ENCODE measurements at regions not wholly inside any gene's neighbourhood (a gene's known extent, or its start where the extent isn't known, plus 50 kb on each side); places are given as distances from the start of the nearest gene placed in this dataset.

DNA sequence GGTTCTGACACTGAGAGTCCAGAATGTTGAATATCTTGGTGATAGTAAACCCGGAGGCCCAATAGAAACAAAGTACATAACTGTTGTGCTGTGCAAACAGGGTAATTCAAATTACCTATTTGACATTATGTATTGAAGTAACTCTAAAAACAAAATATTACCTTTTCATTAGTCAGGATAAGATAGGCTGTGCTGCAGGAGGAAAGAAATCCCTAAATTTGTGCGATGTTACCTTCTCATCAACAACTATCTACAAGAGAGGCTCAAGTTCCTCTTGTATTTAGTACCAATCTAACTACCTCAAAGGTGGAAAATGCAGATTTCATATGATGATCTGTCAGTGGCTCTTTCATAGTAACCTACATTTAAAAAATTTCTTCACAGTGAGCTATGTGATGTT is 367.2 kb downstream of the ZFHX3 start:
- TF ChIP-seq, protein P1, sequence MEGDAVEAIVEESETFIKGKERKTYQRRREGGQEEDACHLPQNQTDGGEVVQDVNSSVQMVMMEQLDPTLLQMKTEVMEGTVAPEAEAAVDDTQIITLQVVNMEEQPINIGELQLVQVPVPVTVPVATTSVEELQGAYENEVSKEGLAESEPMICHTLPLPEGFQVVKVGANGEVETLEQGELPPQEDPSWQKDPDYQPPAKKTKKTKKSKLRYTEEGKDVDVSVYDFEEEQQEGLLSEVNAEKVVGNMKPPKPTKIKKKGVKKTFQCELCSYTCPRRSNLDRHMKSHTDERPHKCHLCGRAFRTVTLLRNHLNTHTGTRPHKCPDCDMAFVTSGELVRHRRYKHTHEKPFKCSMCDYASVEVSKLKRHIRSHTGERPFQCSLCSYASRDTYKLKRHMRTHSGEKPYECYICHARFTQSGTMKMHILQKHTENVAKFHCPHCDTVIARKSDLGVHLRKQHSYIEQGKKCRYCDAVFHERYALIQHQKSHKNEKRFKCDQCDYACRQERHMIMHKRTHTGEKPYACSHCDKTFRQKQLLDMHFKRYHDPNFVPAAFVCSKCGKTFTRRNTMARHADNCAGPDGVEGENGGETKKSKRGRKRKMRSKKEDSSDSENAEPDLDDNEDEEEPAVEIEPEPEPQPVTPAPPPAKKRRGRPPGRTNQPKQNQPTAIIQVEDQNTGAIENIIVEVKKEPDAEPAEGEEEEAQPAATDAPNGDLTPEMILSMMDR (IDR thresholded peaks at IDR 0.05; ENCODE audit: low read depth, low read length, missing control alignments): no peak
- no peaks in the 10 kb centered on the region for H3K36me3 ChIP-seq (replicated peaks)
- no peak overlapping the region for H3K4me3 ChIP-seq (ENCODE audit: low read depth, low read length)
- H3K27ac ChIP-seq: no peak overlapping the region
- in situ Hi-C loops (cut with HindIII; ENCODE audit: low pct_ligation_motif_present, low sequenced_read_pairs): no loop called here
- no peak for DNase-seq
- H3K27me3 ChIP-seq (replicated peaks): no peaks in the 10 kb centered on the region

DNA sequence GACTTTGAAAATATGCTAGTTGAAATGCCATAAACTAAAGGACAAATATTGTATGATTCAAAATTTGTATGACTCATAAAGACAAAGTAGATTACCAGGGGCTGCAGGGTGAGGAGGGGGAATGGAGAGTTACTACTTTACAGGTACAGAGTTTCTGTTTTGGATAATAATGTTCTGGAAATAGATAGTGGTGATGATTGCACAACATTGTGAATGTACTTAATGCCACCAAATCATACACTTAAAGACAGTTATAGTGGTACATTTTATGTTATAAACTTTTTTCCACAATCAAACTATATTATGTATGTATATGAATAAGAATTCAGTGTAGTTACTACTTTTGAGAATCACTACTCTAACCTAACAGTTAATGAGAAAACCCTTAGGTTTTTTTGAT is 368.1 kb downstream of the ZFHX3 start:
- no peak overlapping the region for H3K4me3 ChIP-seq (ENCODE audit: low read depth, low read length)
- TF ChIP-seq, protein P1 (IDR thresholded peaks at IDR 0.05; ENCODE audit: low read depth, low read length, missing control alignments): no peak
- no peak for DNase-seq
- no peaks in the 10 kb centered on the region for H3K27me3 ChIP-seq (replicated peaks)
- H3K27ac ChIP-seq: no peak overlapping the region
- no peaks in the 10 kb centered on the region for H3K36me3 ChIP-seq (replicated peaks)
- in situ Hi-C loops (cut with HindIII; ENCODE audit: low pct_ligation_motif_present, low sequenced_read_pairs): no loop called here

DNA sequence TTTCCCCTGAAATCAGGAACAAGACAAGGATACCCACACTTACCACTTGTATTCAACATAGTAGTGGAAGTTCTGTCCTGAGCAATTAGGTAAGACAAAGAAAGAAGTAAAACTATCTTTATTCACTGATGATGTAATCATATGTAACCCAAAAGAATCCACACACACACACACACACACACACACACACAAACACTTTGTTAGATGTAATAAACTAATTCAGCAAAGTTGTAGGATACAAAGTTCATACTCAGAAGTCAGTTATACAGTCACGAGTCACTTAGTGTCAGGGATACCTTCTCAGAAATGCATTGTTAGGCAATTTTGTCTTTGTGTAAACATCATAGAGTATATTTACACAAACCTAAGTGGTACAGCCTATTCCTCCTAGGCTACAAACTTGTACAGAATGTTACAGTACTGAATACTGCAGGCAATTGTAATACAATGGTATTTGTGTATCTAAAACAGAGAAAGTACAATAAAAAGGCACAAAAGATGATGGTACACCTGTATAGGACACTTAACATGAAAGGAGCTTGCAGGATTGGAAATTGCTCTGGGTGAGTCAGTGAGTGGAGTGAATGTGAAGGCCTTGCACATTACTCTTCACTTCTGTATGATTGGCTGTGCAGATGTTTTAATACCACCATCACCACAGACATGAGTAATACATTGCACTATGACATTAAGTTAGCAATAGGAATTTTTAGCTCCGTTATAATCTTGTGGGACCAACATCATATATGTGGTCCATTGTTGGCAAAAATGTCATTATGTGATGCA is 370.1 kb downstream of the ZFHX3 start:
- in situ Hi-C loops (cut with HindIII; ENCODE audit: low pct_ligation_motif_present, low sequenced_read_pairs): no loop called here
- Histone ChIP-seq H3K36me3 (replicated peaks) (no peaks in the 10 kb centered on the region), H3K27me3 (replicated peaks) (no peaks in the 10 kb centered on the region), H3K4me3 (ENCODE audit: low read depth, low read length) (no peak overlapping the region), H3K27ac (no peak overlapping the region)
- peak; percentile 66 for DNase-seq
- TF ChIP-seq, protein P1 (IDR thresholded peaks at IDR 0.05; ENCODE audit: low read depth, low read length, missing control alignments): no peak

DNA sequence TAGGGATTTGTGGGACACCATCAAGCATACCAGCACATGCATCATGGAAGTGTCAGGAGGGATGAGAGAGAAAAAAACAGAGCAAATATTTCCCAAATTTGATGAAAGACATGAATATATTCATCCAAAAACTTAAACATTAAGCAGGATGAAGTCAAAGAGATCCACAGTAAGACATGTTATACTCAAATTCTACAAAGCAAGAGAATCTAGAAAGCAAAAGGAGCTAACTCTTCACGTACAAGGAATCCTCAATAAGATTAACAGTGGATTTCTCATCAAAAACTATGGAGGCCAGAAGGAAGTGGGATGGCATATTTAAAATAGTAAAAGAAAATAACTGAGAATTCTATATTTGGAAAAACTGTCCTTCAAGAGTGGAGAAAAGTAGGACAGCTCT is 374.8 kb downstream of the ZFHX3 start:
- in situ Hi-C loops (cut with HindIII; ENCODE audit: low pct_ligation_motif_present, low sequenced_read_pairs): no loop called here
- DNase-seq: no peak

DNA sequence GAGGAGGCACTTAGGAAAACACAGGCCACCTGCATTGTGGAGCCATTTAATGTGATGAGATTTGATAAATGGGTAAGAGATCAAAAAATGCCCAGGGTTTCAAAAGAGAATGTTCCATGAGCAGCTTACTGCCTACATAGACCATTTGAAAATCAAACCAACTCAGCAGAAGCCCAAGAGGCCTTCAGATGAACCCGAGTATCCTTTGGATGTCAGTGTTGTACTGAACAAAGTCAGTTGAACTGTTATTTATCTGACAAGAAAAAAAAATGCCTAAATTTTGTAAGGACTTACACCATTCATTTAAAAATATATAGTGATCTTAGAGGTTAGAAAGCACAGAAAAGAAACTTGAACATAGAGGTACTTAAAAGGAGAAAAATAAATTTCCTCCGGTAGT is 381.7 kb downstream of the ZFHX3 start:
- in situ Hi-C loops (cut with HindIII; ENCODE audit: low pct_ligation_motif_present, low sequenced_read_pairs): no loop called here
- Histone ChIP-seq H3K27ac (no peak overlapping the region), H3K27me3 (replicated peaks) (no peaks in the 10 kb centered on the region), H3K4me3 (ENCODE audit: low read depth, low read length) (no peak overlapping the region), H3K36me3 (replicated peaks) (no peaks in the 10 kb centered on the region)
- DNase-seq: no peak
- TF ChIP-seq, protein P1 (IDR thresholded peaks at IDR 0.05; ENCODE audit: low read depth, low read length, missing control alignments): no peak

More for the DNA sequence above, 374.8 kb downstream of the ZFHX3 start:
- TF ChIP-seq, protein P1 (IDR thresholded peaks at IDR 0.05; ENCODE audit: low read depth, low read length, missing control alignments): no peak
- Histone ChIP-seq H3K27ac (no peak overlapping the region), H3K27me3 (replicated peaks) (no peaks in the 10 kb centered on the region), H3K4me3 (ENCODE audit: low read depth, low read length) (no peak overlapping the region), H3K36me3 (replicated peaks) (no peaks in the 10 kb centered on the region)

DNA sequence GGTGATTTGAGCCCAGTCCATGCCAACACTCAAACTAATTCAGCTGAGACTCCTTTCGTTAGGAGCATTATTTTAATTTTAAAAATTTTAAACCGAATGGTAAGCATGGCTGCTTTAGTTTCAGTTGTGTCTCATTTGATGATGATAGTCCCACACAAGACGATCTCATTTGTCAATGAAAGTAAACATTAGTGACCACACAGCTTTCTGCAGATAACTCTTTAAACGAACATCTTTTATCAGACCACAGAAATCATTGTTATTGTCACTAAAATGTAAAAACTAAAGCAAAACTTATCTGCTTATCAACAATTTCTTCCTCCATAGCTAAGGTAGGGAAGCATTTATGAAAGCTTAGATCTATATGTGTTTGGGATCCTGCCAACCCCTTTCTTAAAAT is 382.2 kb downstream of the ZFHX3 start:
- in situ Hi-C loops (cut with HindIII; ENCODE audit: low pct_ligation_motif_present, low sequenced_read_pairs): no loop called here
- Histone ChIP-seq H3K27me3 (replicated peaks) (no peaks in the 10 kb centered on the region), H3K36me3 (replicated peaks) (no peaks in the 10 kb centered on the region), H3K4me3 (ENCODE audit: low read depth, low read length) (peak overlapping the region; percentile 87), H3K27ac (no peak overlapping the region)
- no peak for DNase-seq
- TF ChIP-seq, protein P1 (IDR thresholded peaks at IDR 0.05; ENCODE audit: low read depth, low read length, missing control alignments): no peak
